Caco-2 (cell line): ENCODE measurements at regions not wholly inside any gene's neighbourhood (a gene's known extent, or its start where the extent isn't known, plus 50 kb on each side); places are given as distances from the start of the nearest gene placed in this dataset.

Experiments
- BruUV-seq: library from RNA; stranded (reverse); fragments of 400-500 nt; replicated peaks from 2 replicates; lab custom pipeline; 2021; lab: Mats Ljungman, UMichigan
- CTCF ChIA-PET: fragments of 300-600 bp; sonication (Branson Sonifier 250); formaldehyde crosslinking; loops from one replicate; lab custom pipeline; 2022; ENCODE audit warnings: antibody characterized with exemption; lab: Charles Lee
- POLR2A ChIA-PET: fragments of 300-600 bp; sonication (Branson Sonifier 250); formaldehyde crosslinking; loops from one replicate; lab custom pipeline; 2022; ENCODE audit warnings: antibody characterized with exemption; lab: Charles Lee
- DNase-seq, 2 experiments: peaks; one replicate each; pipeline versions ENCODE4 v3.0.0 to v3.0.0-alpha.2; 2020 to 2022
- H3K27me3 ChIP-seq: replicated peaks from 2 replicates; pipeline ENCODE4 v1.6.0; 2011; ENCODE audit warnings: low read length; ENCODE audit not compliant: control insufficient read depth, insufficient read depth
- H3K36me3 ChIP-seq: 2 replicates; pipeline ENCODE4 v1.5.1; 2011; ENCODE audit warnings: low read length; ENCODE audit not compliant: control insufficient read depth, insufficient read depth
- H3K4me1 ChIP-seq: fragments of 250-450 bp; sonication (Bioruptor Pico); 2 replicates; pipeline ENCODE4 v1.5.1; 2020; ENCODE audit warnings: mild to moderate bottlenecking
- H3K4me3 ChIP-seq: 2 replicates; pipeline ENCODE4 v1.5.1; 2011; ENCODE audit warnings: low read depth, mild to moderate bottlenecking, control low read depth, low read length
- H3K9me3 ChIP-seq: fragments of 250-450 bp; sonication (Bioruptor Pico); 2 replicates; pipeline ENCODE4 v1.5.1; 2020; ENCODE audit warnings: mild to moderate bottlenecking, moderate library complexity
- H3K27ac Mint-ChIP-seq: one replicate; pipeline ENCODE4 v1.8.0; 2022; ENCODE audit warnings: mixed read lengths; ENCODE audit not compliant: unreplicated experiment
- H3K27me3 Mint-ChIP-seq: one replicate; pipeline ENCODE4 v1.8.0; 2022; ENCODE audit warnings: mixed read lengths; ENCODE audit not compliant: insufficient read depth, unreplicated experiment
- H3K36me3 Mint-ChIP-seq: one replicate; pipeline ENCODE4 v1.8.0; 2022; ENCODE audit warnings: mild to moderate bottlenecking, mixed read lengths; ENCODE audit not compliant: insufficient read depth, unreplicated experiment
- H3K4me1 Mint-ChIP-seq: one replicate; pipeline ENCODE4 v1.8.0; 2022; ENCODE audit warnings: low read depth, mixed read lengths; ENCODE audit not compliant: unreplicated experiment
- H3K4me3 Mint-ChIP-seq: one replicate; pipeline ENCODE4 v1.8.0; 2022; ENCODE audit warnings: mild to moderate bottlenecking, moderate library complexity, mixed read lengths; ENCODE audit not compliant: unreplicated experiment
- H3K9me3 Mint-ChIP-seq: one replicate; pipeline ENCODE4 v1.8.0; 2022; ENCODE audit warnings: mixed read lengths; ENCODE audit not compliant: unreplicated experiment
- intact Hi-C: fragments of 100-400 bp; cut with micrococcal nuclease; formaldehyde crosslinking; loops from one replicate; pipeline ENCODE4 v1.10.0; 2022; ENCODE audit not compliant: unreplicated experiment
- TF ChIP-seq, protein P1 (sequence below), 2 experiments: fragments of 200-600 bp in 1 of 2; IDR thresholded peaks; 1 replicate in 1 of 2; 2 replicates in 1 of 2; pipeline versions ENCODE4 v1.5.1 to v1.8.0; 2011 to 2022; ENCODE audit warnings: antibody characterized with exemption in 1 of 2, control low read depth in 1 of 2, inconsistent platforms in 1 of 2, low read depth in 1 of 2, low read length in 1 of 2, mild to moderate bottlenecking in 1 of 2, moderate library complexity in 1 of 2; ENCODE audit not compliant: insufficient read depth in 1 of 2, severe bottlenecking in 1 of 2, unreplicated experiment in 1 of 2

DNA sequence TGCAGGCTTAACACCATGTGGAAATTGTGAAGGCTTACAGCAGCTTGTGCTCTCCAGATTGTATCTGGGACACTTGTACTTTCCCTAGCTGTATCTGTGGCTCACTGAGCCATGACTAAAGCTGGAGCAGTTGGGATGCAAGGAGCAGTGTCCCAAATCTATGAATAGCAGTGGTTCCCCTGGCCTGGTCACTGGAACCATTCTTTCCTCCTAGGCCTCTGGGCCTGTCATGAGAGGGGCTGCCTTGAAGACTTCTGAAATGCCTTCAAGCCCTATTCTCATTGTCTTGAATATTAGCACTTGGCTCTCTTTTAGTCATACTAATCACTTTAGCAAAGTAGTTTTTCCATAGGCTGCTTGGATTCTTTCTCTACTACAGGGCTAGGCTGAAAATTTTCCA, 186.8 kb upstream of the LRATD1 start:
- Mint-ChIP-seq H3K4me1 (no peaks in the 10 kb centered on the region), H3K9me3 (peaks cover 12% of the 10 kb centered on the region), H3K27ac (no peak overlapping the region), H3K27me3 (no peaks in the 10 kb centered on the region), H3K36me3 (no peaks in the 10 kb centered on the region), H3K4me3 (no peak overlapping the region)
- TF ChIP-seq, protein P1, sequence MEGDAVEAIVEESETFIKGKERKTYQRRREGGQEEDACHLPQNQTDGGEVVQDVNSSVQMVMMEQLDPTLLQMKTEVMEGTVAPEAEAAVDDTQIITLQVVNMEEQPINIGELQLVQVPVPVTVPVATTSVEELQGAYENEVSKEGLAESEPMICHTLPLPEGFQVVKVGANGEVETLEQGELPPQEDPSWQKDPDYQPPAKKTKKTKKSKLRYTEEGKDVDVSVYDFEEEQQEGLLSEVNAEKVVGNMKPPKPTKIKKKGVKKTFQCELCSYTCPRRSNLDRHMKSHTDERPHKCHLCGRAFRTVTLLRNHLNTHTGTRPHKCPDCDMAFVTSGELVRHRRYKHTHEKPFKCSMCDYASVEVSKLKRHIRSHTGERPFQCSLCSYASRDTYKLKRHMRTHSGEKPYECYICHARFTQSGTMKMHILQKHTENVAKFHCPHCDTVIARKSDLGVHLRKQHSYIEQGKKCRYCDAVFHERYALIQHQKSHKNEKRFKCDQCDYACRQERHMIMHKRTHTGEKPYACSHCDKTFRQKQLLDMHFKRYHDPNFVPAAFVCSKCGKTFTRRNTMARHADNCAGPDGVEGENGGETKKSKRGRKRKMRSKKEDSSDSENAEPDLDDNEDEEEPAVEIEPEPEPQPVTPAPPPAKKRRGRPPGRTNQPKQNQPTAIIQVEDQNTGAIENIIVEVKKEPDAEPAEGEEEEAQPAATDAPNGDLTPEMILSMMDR (IDR thresholded peaks at IDR 0.05; ENCODE audit: insufficient read depth in 1 of 2, low read depth in 1 of 2, low read length in 1 of 2, severe bottlenecking in 1 of 2, unreplicated experiment in 1 of 2) = no peak
- peaks cover 15% of the 10 kb centered on the region for H3K9me3 ChIP-seq
- no peaks in the 10 kb centered on the region for H3K36me3 ChIP-seq
- intact Hi-C loops = no loop called here
- H3K27me3 ChIP-seq = no peaks in the 10 kb centered on the region
- no peak for DNase-seq
- no peak overlapping the region for H3K4me3 ChIP-seq
- BruUV-seq = no TSS peak
- ChIA-PET POLR2A (no interaction called here), CTCF (interaction anchor here (0.6 kb wide), 1 partner anchor 1052 kb away, joined by 3 read pairs; no protein-coding TSS in a partner anchor)
- H3K4me1 ChIP-seq = no peaks in the 10 kb centered on the region

DNA sequence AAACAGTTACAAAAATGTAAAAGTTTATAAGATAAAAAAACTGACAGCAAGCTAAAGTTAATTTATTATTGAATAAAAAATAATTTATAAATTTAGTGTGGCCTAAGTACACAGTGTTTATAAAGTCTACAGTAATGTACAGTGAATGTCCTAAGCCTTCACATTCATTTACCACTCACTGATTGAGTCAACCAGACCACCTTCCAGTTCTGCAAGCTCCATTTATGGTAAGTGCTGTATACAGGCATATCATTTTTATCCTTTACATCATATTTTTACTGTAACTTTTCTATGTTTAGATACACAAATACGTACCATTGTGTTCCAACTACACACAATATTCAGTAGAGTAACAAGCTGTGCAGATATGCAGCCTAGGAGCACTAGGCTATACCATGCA, 184.2 kb upstream of the LRATD1 start:
- H3K9me3 ChIP-seq = peaks cover 15% of the 10 kb centered on the region
- H3K4me1 Mint-ChIP-seq = no peaks in the 10 kb centered on the region

DNA sequence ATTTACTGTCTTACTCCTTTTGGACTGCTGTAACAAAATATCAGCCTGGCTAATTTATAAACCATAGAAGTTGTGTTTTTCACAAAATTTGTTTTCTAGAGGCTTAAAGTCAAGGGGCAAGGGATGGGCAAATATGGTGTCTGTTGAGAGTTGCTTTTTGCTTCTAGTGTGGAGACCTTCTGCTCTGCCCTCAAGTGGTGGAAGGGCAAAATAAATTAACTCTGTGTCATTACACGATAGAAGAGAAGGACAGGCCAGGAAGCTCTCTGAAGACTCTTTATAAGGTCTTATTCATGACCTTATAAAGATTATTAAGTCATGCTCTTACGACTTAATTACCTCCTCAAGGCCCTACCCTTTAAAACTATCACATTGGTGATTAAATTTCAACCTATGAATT, 181.2 kb upstream of the LRATD1 start:
- Mint-ChIP-seq H3K4me1 (no peaks in the 10 kb centered on the region), H3K36me3 (no peaks in the 10 kb centered on the region), H3K27me3 (no peaks in the 10 kb centered on the region), H3K4me3 (no peak overlapping the region), H3K27ac (no peak overlapping the region), H3K9me3 (peaks cover 22% of the 10 kb centered on the region)
- intact Hi-C loops = loop anchor here (1.0 kb wide), 1 partner anchor 163 kb away; no protein-coding TSS in a partner anchor
- ChIA-PET POLR2A (no interaction called here), CTCF (interaction anchor here (0.6 kb wide), 1 partner anchor 66 kb away, joined by 3 read pairs; no protein-coding TSS in a partner anchor)
- no TSS peak for BruUV-seq
- 0 out of 2 replicates have a peak, but pooled peaks cover 2% of the 10 kb centered on the region for H3K9me3 ChIP-seq
- no peaks in the 10 kb centered on the region for H3K36me3 ChIP-seq
- no peaks in the 10 kb centered on the region for H3K27me3 ChIP-seq
- DNase-seq = no peak
- TF ChIP-seq, protein P1 (IDR thresholded peaks at IDR 0.05; ENCODE audit: insufficient read depth in 1 of 2, low read depth in 1 of 2, low read length in 1 of 2, severe bottlenecking in 1 of 2, unreplicated experiment in 1 of 2) = no peak
- H3K4me1 ChIP-seq = no peaks in the 10 kb centered on the region
- no peak overlapping the region for H3K4me3 ChIP-seq

More for the DNA sequence above, 184.2 kb upstream of the LRATD1 start:
- TF ChIP-seq, protein P1 (IDR thresholded peaks at IDR 0.05; ENCODE audit: insufficient read depth in 1 of 2, low read depth in 1 of 2, low read length in 1 of 2, severe bottlenecking in 1 of 2, unreplicated experiment in 1 of 2) = no peak
- no peaks in the 10 kb centered on the region for H3K36me3 ChIP-seq
- ChIA-PET POLR2A (no interaction called here), CTCF (no interaction called here)
- no TSS peak for BruUV-seq
- H3K4me3 ChIP-seq = no peak overlapping the region
- Mint-ChIP-seq H3K36me3 (no peaks in the 10 kb centered on the region), H3K9me3 (peaks cover 12% of the 10 kb centered on the region), H3K27me3 (no peaks in the 10 kb centered on the region), H3K4me3 (no peak overlapping the region), H3K27ac (no peak overlapping the region)
- no peaks in the 10 kb centered on the region for H3K27me3 ChIP-seq
- intact Hi-C loops = no loop called here
- no peaks in the 10 kb centered on the region for H3K4me1 ChIP-seq
- no peak for DNase-seq
